Common myeloid progenitor, CD34-positive (primary cell): ENCODE measurements at regions not wholly inside any gene's neighbourhood (a gene's known extent, or its start where the extent isn't known, plus 50 kb on each side); places are given as distances from the start of the nearest gene placed in this dataset.

Source experiments
- CTCF ChIA-PET: fragments of 350-600 bp; sonication (Branson Sonifier 250); formaldehyde crosslinking; loops from one replicate; lab custom pipeline; 2021; ENCODE audit warnings: antibody characterized with exemption; lab: Charles Lee
- POLR2A ChIA-PET: fragments of 350-600 bp; sonication (Branson Sonifier 250); formaldehyde crosslinking; loops from one replicate; lab custom pipeline; 2021; ENCODE audit warnings: antibody characterized with exemption; lab: Charles Lee
- DNase-seq, 3 donors: peaks; one replicate each; pipeline versions ENCODE4 v3.0.0 to v3.0.0-alpha.2; 2013
- H3K27ac ChIP-seq, 2 experiments: 1 replicate in 1 of 2; 2 replicates in 1 of 2; pipeline ENCODE4 v1.7.0; 2013; ENCODE audit warnings: inconsistent platforms in 2 of 2, low read length in 2 of 2, mild to moderate bottlenecking in 2 of 2, low read depth in 1 of 2, moderate library complexity in 1 of 2; ENCODE audit not compliant: severe bottlenecking in 2 of 2, insufficient read depth in 1 of 2, poor library complexity in 1 of 2
- H3K27me3 ChIP-seq, 5 experiments: replicated peaks in 2 of 5; 1 replicate in 3 of 5; 2 replicates in 2 of 5; pipeline versions ENCODE4 v1.6.1 to v1.7.0; 2013; ENCODE audit warnings: low read length in 4 of 5, mild to moderate bottlenecking in 2 of 5, moderate library complexity in 2 of 5, inconsistent platforms in 1 of 5; ENCODE audit not compliant: insufficient read depth in 5 of 5, control insufficient read depth in 4 of 5
- H3K36me3 ChIP-seq, 4 experiments: 1 replicate in 2 of 4; 2 replicates in 2 of 4; pipeline versions ENCODE4 v1.6.1 to v1.7.0; 2013; ENCODE audit warnings: low read length in 3 of 4, control low read depth in 1 of 4, mild to moderate bottlenecking in 1 of 4; ENCODE audit not compliant: control insufficient read depth in 4 of 4, insufficient read depth in 4 of 4
- H3K4me1 ChIP-seq, 4 experiments: 1 replicate in 3 of 4; 2 replicates in 1 of 4; pipeline versions ENCODE4 v1.6.1 to v1.7.1; 2013; ENCODE audit warnings: low read length in 3 of 4, mild to moderate bottlenecking in 3 of 4, control low read depth in 1 of 4, inconsistent platforms in 1 of 4, moderate library complexity in 1 of 4; ENCODE audit not compliant: control insufficient read depth in 4 of 4, insufficient read depth in 4 of 4; ENCODE audit errors: control extremely low read depth in 1 of 4
- H3K4me3 ChIP-seq, 7 experiments: 1 replicate in 4 of 7; 2 replicates in 3 of 7; pipeline versions ENCODE4 v1.5.1 to v1.7.0; 2013; ENCODE audit warnings: mild to moderate bottlenecking in 7 of 7, low read length in 6 of 7, moderate library complexity in 6 of 7, inconsistent platforms in 2 of 7, low read depth in 2 of 7, control low read depth in 1 of 7; ENCODE audit not compliant: insufficient read depth in 4 of 7, control insufficient read depth in 1 of 7; ENCODE audit errors: extremely low read depth in 1 of 7
- H3K9me3 ChIP-seq, 5 experiments: 1 replicate in 4 of 5; 2 replicates in 1 of 5; pipeline versions ENCODE4 v1.6.1 to v1.7.1; 2013; ENCODE audit warnings: low read length in 4 of 5, mild to moderate bottlenecking in 2 of 5, inconsistent platforms in 1 of 5, low read depth in 1 of 5, moderate library complexity in 1 of 5; ENCODE audit not compliant: control insufficient read depth in 4 of 5, insufficient read depth in 2 of 5; ENCODE audit errors: control extremely low read depth in 1 of 5
- WGBS: methylation state at CpG from one replicate; pipeline ENCODE4 v1.1.5; 2013; ENCODE audit not compliant: insufficient coverage; 5-methylcytosine and 5-hydroxymethylcytosine counted together

GRCh38 chr7:136405931-136406777 lies 429.0 kb upstream of the MTPN start:
- DNase-seq, result peak; percentile 51 to 71 (median 66)
- CTCF ChIA-PET, result interaction anchor here (0.5 to 1.4 kb wide), 6 partner anchors 112 to 1186 kb away, joined by 3 to 4 read pairs (median 3); no protein-coding TSS in a partner anchor
- 8% methylated on average over 8 of the region's 17 CpGs for WGBS
- Histone ChIP-seq H3K4me3 (peak overlapping the region in 1 of 7 experiments; percentile 14), H3K27me3 (peaks cover 0 to 6% (median 0%) of the 10 kb centered on the region in 5 experiments), H3K27ac (no peak overlapping the region), H3K4me1 (peaks cover 0 to 2% (median 0%) of the 10 kb centered on the region in 4 experiments), H3K9me3 (no peaks in the 10 kb centered on the region), H3K36me3 (no peaks in the 10 kb centered on the region)
- POLR2A ChIA-PET, result no interaction called here

GRCh38 chr7:136403591-136403990 lies 426.4 kb upstream of the MTPN start:
- H3K36me3 ChIP-seq, result no peaks in the 10 kb centered on the region
- H3K27me3 ChIP-seq, result peaks cover 0 to 6% (median 0%) of the 10 kb centered on the region in 5 experiments
- no peak for DNase-seq
- peaks cover 0 to 2% (median 0%) of the 10 kb centered on the region in 4 experiments for H3K4me1 ChIP-seq
- H3K9me3 ChIP-seq, result no peaks in the 10 kb centered on the region
- ChIA-PET CTCF (interaction anchor here (0.9 kb wide), 1 partner anchor 11 kb away, joined by 3 read pairs; no protein-coding TSS in a partner anchor), POLR2A (no interaction called here)
- WGBS, result 94% methylated on average over 3 of the region's 4 CpGs
- no peak overlapping the region for H3K4me3 ChIP-seq
- H3K27ac ChIP-seq, result no peak overlapping the region

GRCh38 chr7:136400877-136401276 lies 423.7 kb upstream of the MTPN start:
- H3K9me3 ChIP-seq, result peaks cover 0 to under 1% (median 0%) of the 10 kb centered on the region in 5 experiments
- ChIA-PET CTCF (interaction anchor here (1.3 kb wide), 1 partner anchor 14 kb away, joined by 3 read pairs; no protein-coding TSS in a partner anchor), POLR2A (no interaction called here)
- no peak for DNase-seq
- 72% methylated on average over 2 of the region's 5 CpGs for WGBS
- no peaks in the 10 kb centered on the region for H3K36me3 ChIP-seq
- no peaks in the 10 kb centered on the region for H3K27me3 ChIP-seq
- H3K27ac ChIP-seq, result no peak overlapping the region
- no peak overlapping the region for H3K4me3 ChIP-seq
- H3K4me1 ChIP-seq, result no peaks in the 10 kb centered on the region

GRCh38 chr7:136399385-136399784 lies 422.2 kb upstream of the MTPN start:
- Histone ChIP-seq H3K4me3 (no peak overlapping the region), H3K9me3 (peaks cover 0 to 1% (median 0%) of the 10 kb centered on the region in 5 experiments), H3K27me3 (no peaks in the 10 kb centered on the region), H3K27ac (no peak overlapping the region), H3K36me3 (no peaks in the 10 kb centered on the region), H3K4me1 (no peaks in the 10 kb centered on the region)
- WGBS, result 90% methylated on average over 1 of the region's 2 CpGs
- POLR2A ChIA-PET, result no interaction called here
- CTCF ChIA-PET, result no interaction called here
- DNase-seq, result no peak

- Histone ChIP-seq H3K36me3 (no peaks in the 10 kb centered on the region), H3K4me1 (no peaks in the 10 kb centered on the region), H3K27me3 (no peaks in the 10 kb centered on the region), H3K27ac (no peak overlapping the region), H3K4me3 (no peak overlapping the region), H3K9me3 (peaks cover 0 to 1% (median 0%) of the 10 kb centered on the region in 5 experiments)
- POLR2A ChIA-PET, result no interaction called here
- no peak for DNase-seq
- WGBS, result 94% methylated on average over 2 of the region's 2 CpGs
- CTCF ChIA-PET, result interaction anchor here (0.7 kb wide), 1 partner anchor 11 kb away, joined by 3 read pairs; no protein-coding TSS in a partner anchor
These were observed 415.7 kb upstream of the MTPN start for GRCh38 chr7:136392856-136393255.

GRCh38 chr7:136391371-136391770 lies 414.2 kb upstream of the MTPN start:
- Histone ChIP-seq H3K9me3 (peaks cover 0 to 1% (median 0%) of the 10 kb centered on the region in 5 experiments), H3K36me3 (no peaks in the 10 kb centered on the region), H3K4me1 (no peaks in the 10 kb centered on the region), H3K27ac (no peak overlapping the region), H3K4me3 (no peak overlapping the region), H3K27me3 (no peaks in the 10 kb centered on the region)
- POLR2A ChIA-PET, result no interaction called here
- CTCF ChIA-PET, result interaction anchor here (0.7 kb wide), 1 partner anchor 590 kb away, joined by 3 read pairs; no protein-coding TSS in a partner anchor
- 82% methylated on average over 6 of the region's 6 CpGs for WGBS
- no peak for DNase-seq

GRCh38 chr7:136389933-136390332 lies 412.8 kb upstream of the MTPN start:
- Histone ChIP-seq H3K27ac (no peak overlapping the region), H3K36me3 (no peaks in the 10 kb centered on the region), H3K9me3 (no peaks in the 10 kb centered on the region), H3K4me1 (no peaks in the 10 kb centered on the region), H3K4me3 (no peak overlapping the region), H3K27me3 (no peaks in the 10 kb centered on the region)
- DNase-seq, result no peak
- POLR2A ChIA-PET, result no interaction called here
- CTCF ChIA-PET, result no interaction called here
- no CpG with 5 or more reads among the region's 3 CpGs for WGBS
